ENCODE measurements at regions not wholly inside any gene's neighbourhood (a gene's known extent, or its start where the extent isn't known, plus 50 kb on each side); places are given as distances from the start of the nearest gene placed in this dataset.

GRCh38 chr3:5301651-5302297 is 114.3 kb downstream of the EDEM1 start:
- in situ Hi-C loops (cut with MboI; ENCODE audit: low pct_unique_long_range_greater_than_20kb, low sequenced_read_pairs): no loop called here
- no peak for DNase-seq

- in situ Hi-C loops (cut with MboI; ENCODE audit: low pct_unique_long_range_greater_than_20kb, low sequenced_read_pairs): no loop called here
- no peak for DNase-seq
Measured at GRCh38 chr3:5302661-5303060, 115.2 kb downstream of the EDEM1 start.

GRCh38 chr3:5304188-5304587 is 116.7 kb downstream of the EDEM1 start:
- no peak for DNase-seq
- in situ Hi-C loops (cut with MboI; ENCODE audit: low pct_unique_long_range_greater_than_20kb, low sequenced_read_pairs): no loop called here

GRCh38 chr3:5304789-5305683 is 117.5 kb downstream of the EDEM1 start:
- DNase-seq: peak; percentile 67
- in situ Hi-C loops (cut with MboI; ENCODE audit: low pct_unique_long_range_greater_than_20kb, low sequenced_read_pairs): no loop called here

GRCh38 chr3:5305684-5305989 is 118.1 kb downstream of the EDEM1 start:
- DNase-seq: no peak
- in situ Hi-C loops (cut with MboI; ENCODE audit: low pct_unique_long_range_greater_than_20kb, low sequenced_read_pairs): no loop called here

- in situ Hi-C loops (cut with MboI; ENCODE audit: low pct_unique_long_range_greater_than_20kb, low sequenced_read_pairs): no loop called here
- no peak for DNase-seq
Measured at GRCh38 chr3:5309171-5309570, 121.7 kb downstream of the EDEM1 start.

- in situ Hi-C loops (cut with MboI; ENCODE audit: low pct_unique_long_range_greater_than_20kb, low sequenced_read_pairs): no loop called here
- no peak for DNase-seq
Measured at GRCh38 chr3:5309602-5310001, 122.1 kb downstream of the EDEM1 start.

- no peak for DNase-seq
- in situ Hi-C loops (cut with MboI; ENCODE audit: low pct_unique_long_range_greater_than_20kb, low sequenced_read_pairs): no loop called here
Measured at GRCh38 chr3:5310509-5310908, 123.0 kb downstream of the EDEM1 start.

GRCh38 chr3:5312290-5312689 is 124.8 kb downstream of the EDEM1 start:
- in situ Hi-C loops (cut with MboI; ENCODE audit: low pct_unique_long_range_greater_than_20kb, low sequenced_read_pairs): no loop called here
- DNase-seq: no peak

- no peak for DNase-seq
- in situ Hi-C loops (cut with MboI; ENCODE audit: low pct_unique_long_range_greater_than_20kb, low sequenced_read_pairs): no loop called here
Measured at GRCh38 chr3:5314897-5315296, 127.4 kb downstream of the EDEM1 start.

- peak; percentile 54 for DNase-seq
- in situ Hi-C loops (cut with MboI; ENCODE audit: low pct_unique_long_range_greater_than_20kb, low sequenced_read_pairs): no loop called here
Measured at GRCh38 chr3:5317557-5317956, 130.1 kb downstream of the EDEM1 start.

- DNase-seq: no peak
- in situ Hi-C loops (cut with MboI; ENCODE audit: low pct_unique_long_range_greater_than_20kb, low sequenced_read_pairs): no loop called here
Measured at GRCh38 chr3:5319454-5319853, 131.9 kb downstream of the EDEM1 start.

- in situ Hi-C loops (cut with MboI; ENCODE audit: low pct_unique_long_range_greater_than_20kb, low sequenced_read_pairs): no loop called here
- no peak for DNase-seq
Measured at GRCh38 chr3:5321666-5322340, 134.3 kb downstream of the EDEM1 start.

- DNase-seq: no peak
- in situ Hi-C loops (cut with MboI; ENCODE audit: low pct_unique_long_range_greater_than_20kb, low sequenced_read_pairs): no loop called here
Measured at GRCh38 chr3:5324780-5325179, 137.3 kb downstream of the EDEM1 start.

GRCh38 chr3:5330152-5330810 is 142.8 kb downstream of the EDEM1 start:
- in situ Hi-C loops (cut with MboI; ENCODE audit: low pct_unique_long_range_greater_than_20kb, low sequenced_read_pairs): no loop called here
- no peak for DNase-seq

GRCh38 chr3:5331567-5332269 is 144.2 kb downstream of the EDEM1 start:
- no peak for DNase-seq
- in situ Hi-C loops (cut with MboI; ENCODE audit: low pct_unique_long_range_greater_than_20kb, low sequenced_read_pairs): no loop called here

GRCh38 chr3:5332270-5332956 is 144.9 kb downstream of the EDEM1 start:
- in situ Hi-C loops (cut with MboI; ENCODE audit: low pct_unique_long_range_greater_than_20kb, low sequenced_read_pairs): no loop called here
- DNase-seq: no peak

- no peak for DNase-seq
- in situ Hi-C loops (cut with MboI; ENCODE audit: low pct_unique_long_range_greater_than_20kb, low sequenced_read_pairs): no loop called here
Measured at GRCh38 chr3:5339967-5340535, 152.5 kb downstream of the EDEM1 start.
